GM18511 (cell line): ENCODE measurements at regions not wholly inside any gene's neighbourhood (a gene's known extent, or its start where the extent isn't known, plus 50 kb on each side); places are given as distances from the start of the nearest gene placed in this dataset.

ENCODE experiments used
- ATAC-seq: cut with Tn5 transposase; IDR thresholded peaks from one replicate; pipeline ENCODE4 v1.9.1; 2021; ENCODE audit warnings: mild to moderate bottlenecking, moderate library complexity; ENCODE audit not compliant: unreplicated experiment

DNA sequence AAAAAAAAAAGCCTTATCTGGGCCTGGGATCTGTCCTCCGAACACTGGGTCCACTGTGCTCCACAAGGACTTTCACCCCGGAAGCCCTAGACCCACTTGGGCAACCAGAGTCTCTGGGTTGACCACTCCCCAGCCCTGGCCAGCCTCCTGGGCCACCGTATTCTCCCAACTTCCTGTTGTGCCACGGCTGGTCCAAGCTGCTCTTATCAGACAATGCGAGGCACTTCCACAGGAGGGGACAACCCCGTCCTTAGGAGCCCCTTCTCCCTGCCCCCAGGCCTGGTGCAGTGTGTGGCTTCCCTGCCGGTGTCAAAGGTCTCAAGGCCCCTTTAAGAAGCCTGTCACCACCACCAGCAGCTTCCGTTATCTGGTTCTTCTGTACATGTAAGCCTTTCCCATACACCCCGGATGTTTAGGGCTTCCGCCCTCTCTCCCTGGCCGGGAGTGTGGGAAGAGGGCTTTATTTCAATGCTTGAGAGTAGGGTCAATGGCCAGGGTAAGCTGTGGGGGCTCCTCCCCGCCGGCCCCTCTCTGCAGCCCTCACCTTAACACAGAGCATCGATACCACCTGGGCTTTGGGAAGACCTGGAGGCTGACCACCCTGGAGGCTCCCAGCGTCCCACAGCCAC is 313.0 kb downstream of the SEC14L1 start:
- no peak for ATAC-seq

DNA sequence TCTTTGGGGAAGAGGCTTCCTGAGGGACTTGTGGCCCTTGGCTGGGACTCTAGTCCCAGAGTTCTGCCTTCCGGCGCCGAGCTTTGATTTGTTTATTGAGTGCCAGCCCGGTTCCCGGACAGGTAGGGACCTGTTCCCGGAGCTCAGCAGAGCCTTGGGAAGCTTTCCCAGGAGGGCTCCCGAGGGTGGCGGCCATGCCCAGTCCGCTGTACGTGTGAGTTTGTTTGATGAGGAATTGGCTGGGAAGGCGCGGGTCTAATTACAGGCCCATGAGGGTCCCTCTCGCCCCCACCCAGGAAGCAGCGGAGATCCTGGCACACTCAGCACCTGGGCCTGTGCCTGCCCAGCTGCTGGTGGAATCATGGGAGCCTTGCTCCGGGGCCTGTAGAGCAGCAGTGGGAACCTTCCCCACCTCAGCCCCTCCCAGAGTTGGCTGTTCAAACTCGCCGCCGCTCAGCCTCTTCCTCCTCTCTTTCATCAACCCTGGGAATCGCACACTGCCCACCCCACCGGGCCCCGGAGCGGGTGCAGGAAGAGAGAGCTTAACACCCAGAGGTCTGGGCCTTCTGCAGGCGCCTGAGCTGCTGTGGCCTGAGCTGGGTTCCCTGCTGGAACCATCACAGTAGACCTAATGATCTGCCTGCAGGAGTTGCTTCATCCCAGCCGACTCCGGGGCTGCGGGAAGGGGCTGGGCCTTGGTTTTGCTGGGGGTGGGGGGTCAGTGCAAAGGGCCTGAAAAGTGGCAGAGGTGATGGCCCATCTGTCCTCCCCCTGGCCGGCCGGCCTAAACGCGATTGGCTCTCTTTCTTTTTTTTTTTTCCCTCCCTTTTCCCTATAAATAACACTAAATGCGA is 313.7 kb downstream of the SEC14L1 start:
- ATAC-seq, result no peak

DNA sequence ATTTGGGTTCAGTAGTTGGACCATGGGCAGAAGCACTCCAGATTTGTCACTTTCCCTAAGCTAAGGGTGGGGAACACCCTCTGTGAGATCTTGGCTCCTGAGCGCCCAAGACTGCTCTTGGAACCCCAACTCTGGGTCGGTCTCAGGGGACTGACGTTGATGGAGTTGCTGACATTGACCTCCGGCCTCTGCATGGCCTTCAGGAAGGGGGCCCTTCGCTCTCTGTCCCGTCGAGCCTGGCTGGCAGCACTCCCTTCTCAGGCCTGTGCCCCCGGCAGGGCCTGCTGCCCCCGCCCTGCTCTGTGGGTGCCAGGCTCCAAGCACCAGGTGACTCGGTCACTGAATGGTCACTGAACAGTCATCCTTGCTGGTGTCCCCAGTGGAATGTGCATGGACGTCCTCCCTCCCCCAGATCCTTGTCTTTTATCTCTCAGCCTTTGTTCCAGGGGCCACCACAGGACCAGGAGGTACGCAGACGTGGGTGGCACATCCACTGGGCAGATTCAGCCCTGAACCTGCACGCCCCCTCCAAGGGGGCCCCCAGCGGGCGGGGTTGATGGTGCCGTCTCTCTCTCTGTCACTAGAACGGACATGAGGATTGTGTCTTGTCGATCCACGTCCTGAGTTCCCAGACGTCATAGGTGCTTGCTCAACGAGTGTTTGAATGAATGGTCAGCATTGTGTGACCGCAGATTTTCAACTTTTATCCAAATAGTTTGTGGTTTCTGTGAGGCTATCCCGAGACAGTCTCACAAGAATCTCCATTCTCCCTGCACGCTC is 314.5 kb downstream of the SEC14L1 start:
- ATAC-seq, result no peak

DNA sequence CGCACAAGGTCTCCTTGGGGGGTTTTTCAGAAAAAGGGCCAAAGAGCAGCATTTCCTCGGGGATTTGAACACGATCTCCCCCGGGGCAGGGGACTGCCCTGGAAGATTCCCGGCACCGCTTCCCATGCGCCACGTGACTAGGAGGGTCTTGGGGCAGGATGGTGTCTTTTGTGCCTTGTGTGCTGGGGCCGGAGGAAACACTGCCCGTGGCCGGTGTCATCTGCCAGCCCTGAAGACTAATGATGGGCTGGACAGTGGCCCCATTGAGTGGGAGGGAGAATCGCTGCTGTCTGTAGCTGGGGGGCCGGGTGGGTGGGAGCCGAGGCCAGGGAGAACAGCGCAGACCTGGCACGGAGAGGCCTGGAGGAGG is 315.1 kb downstream of the SEC14L1 start:
- ATAC-seq, result no peak

DNA sequence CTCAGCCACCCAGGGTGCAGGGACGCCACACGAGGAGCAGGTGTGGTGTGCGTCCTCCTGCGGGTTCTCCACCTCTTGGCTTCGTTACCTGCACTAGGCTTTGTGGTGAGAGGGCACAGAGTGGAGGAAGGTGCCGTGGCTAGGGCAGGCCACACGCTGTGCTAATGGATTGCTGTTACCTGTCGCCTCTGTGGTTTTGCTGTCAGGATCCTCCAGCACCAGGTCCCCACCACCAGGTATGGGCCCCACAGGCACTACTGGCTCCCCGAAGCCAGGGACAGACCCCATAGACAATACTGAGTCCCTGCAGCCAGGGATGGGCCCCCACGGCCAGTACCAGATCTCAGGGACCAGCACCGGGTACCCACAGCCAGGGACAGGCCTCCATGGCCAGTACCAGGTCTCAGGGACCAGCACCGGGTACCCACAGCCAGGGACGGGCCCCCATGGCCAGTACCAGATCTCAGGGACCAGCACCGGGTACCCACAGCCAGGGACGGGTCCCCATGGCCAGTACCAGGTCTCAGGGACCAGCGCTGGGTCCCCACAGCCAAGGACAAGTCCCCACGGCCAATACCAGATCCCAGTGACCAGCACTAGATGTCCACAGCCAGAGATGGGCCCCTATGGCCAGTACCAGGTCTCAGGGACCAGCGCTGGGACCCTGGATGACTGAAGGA is 315.6 kb downstream of the SEC14L1 start:
- ATAC-seq, result no peak

DNA sequence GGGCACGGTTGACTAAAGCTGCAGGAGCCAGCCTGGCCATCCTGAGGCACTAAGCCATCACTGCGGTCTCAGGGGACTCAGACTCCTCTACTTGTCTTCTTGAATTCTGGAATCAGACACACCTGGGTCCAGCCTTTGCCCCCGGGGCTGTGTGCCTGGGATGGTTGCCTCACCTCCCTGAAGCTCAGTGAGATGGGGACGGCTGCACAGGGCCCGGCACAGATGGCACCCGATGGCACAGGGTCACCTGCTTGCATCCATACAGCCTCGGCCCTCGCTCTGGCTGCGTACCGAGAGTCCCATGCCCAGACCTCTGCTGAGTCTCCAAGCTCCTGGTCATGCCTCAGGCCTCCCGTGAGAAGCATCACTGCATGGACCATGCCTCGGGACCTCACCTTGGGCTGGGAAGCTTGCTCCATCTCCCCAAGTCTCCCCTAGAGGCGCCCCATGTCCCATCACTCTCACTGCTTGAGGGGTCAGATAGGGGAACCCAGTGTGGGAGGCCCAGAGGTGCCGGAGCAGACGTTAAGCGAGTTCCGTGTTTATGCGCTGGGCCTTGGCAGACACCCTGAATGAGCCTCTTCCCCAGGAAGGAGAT is 316.3 kb downstream of the SEC14L1 start:
- ATAC-seq, result no peak

DNA sequence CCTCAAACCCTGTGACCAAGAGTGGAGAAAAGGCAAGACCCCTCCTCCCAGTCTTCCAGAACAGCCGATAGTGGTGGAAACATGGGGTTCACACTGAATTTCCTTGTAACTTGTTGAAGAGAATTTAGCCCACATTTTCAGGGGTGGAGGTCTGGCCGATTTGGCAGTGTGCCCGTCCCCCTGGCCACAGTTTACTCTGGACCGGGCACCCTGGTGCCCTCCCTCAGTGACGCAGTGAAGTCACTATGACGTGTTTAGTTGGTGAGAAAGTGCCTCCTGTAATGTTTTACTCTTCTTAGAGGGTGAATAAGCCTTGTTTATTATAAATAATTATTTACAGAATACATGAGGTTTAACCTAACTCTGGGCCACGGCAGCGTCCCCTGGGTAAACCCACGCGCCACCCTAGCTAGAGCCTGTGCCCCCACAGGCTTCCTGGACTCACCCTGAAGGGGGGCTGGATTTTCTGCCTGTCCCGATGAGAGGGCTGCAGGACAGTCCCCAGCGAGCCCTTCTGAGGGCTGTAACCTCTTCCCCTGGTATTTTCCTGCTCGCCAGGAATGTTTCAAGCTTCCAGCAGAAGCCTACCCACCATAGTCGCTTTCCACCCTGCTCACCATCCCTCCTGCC is 316.9 kb downstream of the SEC14L1 start:
- no peak for ATAC-seq

DNA sequence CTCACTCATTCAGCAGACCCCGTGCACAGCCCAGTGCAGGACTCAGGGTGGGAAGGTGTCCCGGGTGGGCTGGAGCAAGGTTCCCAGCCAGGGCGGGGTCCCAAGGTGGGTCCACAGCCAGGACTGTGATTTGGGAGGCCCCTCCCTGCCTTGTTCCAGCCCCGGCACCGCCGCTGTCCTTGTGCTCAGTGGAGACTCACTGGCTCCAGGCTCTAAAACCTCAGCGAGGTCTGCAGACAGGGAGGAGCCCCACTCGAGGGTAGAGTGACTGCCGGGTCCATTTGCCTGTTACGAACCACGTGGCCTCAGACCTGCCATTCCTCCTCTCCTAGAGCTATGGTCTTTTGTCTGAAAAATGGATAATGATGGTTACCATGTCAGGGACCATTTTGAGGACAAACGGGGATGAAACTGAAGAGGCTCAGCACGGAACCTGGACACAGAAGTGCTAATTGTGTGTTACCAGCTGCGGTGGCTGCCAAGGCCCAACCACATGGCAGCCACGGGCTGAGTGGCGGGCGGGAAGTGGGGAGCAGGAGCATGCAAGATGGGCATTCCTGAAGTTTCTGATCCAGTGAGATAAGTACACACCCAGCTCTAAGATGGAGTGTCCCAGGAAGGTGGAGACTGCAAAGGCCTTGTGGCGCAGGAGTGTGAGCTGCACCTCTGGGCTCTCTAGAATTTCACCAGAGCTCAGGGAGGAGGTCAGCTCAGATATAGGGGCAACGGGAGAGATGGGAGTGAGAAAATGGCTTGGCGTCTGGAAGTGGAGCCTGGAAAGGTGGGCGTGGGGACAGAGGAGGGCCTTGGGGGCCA is 317.6 kb downstream of the SEC14L1 start:
- no peak for ATAC-seq

DNA sequence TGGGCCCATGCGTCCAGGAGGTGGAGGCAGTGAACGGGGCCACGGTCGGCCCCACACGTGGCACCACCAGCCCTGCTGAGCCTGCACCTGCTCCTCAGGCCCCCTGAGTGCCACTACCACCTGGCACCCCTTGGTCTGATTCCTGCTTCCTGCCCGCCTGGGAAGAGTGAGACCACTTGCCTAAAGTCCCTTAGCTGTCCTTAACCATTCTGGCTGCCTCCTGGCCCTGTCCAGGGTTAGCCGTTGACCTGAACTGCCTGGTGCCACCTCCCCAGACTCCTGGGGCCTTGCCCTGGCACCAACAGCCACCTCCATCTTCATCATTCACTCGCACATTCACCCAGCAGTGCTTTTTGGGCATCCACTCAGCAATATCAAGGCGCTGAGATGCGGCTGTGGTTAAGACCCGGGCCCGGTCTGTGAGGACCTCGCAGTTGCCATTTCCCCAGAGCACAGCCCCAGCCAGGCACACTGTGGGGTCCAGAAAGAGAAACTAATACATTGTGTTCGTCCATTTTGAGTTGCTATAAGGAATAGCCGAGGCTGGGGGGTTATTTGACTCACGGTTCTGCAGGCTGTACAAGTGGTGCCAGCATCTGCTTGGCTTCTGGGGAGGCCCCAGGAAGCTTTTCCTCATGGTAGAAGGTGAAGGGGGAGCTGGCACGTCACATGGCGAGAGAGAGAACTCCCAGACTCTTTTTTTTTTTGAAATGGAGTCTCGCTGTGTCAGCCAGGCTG is 318.4 kb downstream of the SEC14L1 start:
- no peak for ATAC-seq

DNA sequence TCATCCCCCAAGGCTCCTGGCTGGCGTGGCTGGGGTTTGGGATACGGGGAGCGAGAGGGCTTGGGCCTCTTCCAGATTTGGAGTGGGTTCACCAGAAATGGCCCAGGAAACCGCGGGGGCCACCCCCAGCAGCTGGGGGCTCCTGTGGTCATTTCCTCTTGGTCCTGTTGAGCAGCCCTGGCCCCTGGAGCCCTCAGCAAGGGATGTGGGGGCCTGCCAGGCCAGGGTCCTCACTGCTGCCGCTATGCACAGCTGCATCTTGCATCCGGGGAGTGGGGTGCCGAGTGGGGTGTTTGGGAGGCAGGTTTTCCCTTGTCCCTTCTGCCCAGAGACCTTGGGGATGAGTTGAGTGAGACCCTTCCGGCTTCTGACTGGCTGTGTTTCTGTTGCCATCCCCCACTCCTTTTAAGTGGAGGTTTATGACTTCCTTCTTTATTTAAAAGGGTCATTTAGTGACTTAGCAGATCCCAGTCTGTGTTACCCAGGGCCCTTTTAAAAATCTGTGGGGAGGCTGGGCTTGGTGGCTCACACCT is 319.8 kb downstream of the SEC14L1 start:
- ATAC-seq, result no peak

DNA sequence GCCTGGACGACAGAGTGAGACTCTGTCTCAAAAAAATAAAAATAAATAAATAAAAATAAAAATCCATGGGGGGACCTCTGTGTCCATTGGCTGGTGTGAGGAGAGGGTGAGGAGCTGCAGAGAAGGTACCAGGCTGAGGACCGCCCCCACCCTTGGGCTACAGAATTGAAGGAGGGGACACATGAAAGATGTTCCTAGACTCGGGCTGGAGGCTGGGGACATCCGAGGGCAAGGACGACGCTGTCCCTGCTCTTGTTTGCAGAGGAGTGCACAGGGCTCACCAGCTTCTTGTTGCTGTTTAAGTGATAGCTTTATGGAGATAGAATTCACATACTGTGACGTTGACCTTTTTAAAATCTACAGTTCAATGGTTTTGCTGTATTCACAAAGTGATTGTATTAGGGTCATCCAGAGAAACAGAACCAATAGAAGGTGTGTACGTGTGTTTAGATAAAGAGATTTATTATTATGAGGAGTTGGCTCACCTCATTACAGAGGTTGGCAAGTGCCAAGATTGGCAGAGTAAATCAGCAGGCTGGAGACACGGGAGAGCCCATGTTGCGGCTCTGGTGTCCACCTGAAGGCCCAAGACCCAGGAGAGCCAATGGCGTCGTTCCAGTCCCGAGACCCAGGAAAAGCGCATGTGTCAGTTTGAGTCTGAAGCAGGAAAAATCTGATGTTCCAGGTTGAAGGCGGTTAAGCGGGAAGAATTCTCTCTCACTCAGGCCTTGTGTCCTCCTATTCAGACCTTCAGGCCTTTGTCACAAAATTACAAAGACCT is 320.7 kb downstream of the SEC14L1 start:
- no peak for ATAC-seq

DNA sequence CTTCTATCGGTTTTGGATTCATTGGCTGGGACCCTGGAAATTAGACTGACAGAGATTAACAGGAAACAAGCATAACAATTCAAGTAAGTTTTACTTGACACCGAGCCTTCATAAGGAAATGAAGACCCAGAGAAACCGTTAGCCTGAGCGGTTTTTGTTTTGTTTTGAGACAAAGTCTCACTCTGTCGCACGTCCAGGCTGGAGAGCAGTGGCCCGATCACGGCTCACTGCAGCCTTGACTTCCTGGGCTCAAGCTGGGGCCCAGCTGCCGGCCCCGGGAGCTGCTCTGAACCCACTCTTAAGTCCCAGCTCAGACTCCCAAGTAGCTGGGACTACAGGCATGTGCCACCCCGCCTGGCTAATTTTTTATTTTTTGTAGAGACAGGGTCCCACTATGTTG is 321.3 kb downstream of the SEC14L1 start:
- peak; percentile 42 for ATAC-seq

DNA sequence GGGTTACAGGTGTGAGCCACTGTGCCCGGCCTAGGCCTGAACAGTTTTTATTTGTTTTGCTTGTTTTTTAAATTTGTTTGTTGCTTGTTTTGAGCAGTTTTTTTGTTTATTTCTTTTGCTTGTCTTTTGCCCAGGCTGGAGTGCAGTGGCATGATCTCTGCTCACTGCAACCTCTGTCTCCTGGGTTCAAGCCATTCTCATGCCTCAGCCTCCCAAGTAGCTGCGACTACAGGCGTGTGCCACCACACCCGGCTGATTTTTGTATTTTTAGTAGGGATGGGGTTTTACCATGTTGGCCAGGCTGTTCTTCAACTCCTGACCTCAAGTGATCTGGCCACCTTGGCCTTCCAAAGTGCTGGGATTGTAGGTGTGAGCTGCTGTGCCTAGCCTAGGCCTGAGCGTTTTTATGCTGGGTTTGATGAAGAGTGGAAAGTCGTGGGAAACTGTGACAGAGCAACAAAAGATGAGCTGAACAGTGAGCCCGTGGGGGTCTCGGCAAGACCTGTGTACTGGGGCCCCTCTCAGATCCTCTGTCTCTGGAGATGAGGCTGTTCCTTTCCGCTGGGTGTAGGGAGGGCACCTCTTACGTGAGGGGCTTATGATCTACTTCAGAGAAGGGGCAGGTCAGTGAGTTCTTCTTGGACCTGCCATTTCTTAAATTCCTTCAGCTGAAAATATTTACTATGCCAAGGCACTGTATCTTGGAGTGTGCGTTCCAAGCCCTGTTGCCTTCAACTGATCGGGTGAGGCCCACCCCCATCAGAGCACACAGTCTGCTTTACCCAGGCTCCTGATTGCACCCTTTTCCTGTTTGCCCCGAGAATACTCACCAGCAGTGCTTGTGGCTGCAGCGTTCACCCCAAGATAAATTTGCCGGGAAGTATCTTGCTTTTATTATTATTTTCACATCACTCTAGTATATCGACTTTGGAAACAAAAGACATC is 322.1 kb downstream of the SEC14L1 start:
- ATAC-seq, result no peak

DNA sequence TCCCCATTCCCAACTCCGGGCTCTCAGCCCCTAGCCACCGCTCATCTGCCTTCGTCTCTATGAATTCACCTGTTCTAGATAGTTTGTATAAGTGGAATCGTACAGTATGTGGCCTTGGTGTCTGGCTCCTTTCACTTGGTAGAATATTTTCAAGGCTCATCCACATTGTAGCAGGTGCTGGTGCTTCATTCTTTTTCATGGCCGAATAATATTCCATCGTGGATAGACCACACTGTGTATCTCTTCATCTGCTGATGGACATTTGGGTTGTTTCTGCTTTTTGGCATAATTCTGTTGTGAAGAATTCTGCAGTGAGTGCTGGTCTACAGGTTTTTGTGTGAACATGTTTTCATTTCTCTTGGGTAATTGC is 324.2 kb downstream of the SEC14L1 start:
- ATAC-seq, result no peak

DNA sequence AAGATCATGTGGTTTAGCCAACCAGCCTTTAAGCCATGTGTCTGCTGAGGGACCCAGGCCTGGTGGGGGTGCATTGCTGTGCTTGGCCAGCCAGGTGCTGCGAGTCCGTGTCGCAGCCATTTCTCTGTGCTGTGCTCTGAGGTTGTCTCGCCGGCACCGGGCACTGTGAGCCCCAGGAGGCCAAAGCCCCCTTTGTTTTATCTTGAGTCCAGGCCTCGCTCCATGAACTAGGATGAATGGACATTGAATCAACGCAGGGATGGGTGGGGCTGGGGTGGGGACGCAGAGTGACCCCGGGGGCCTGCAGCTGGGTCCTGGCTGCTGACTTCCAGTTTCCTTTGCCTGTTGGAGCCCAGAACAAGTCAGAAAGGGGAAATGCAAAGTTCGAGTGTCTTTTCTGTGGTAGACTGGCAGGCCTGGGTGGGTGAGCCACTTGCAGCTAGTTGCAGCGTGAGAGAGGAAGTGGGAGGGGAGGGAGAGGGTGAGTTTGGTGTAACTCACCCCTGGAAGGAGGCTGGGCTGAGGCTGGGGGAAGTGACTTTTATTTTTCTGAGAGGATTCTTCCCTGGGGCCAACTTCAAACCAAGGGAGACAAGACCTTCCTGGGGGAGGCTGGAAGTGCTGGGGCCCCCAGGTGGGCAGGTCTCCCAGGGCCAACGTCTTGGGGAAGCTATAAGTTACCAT is 324.7 kb downstream of the SEC14L1 start:
- ATAC-seq, result peak; percentile 70

DNA sequence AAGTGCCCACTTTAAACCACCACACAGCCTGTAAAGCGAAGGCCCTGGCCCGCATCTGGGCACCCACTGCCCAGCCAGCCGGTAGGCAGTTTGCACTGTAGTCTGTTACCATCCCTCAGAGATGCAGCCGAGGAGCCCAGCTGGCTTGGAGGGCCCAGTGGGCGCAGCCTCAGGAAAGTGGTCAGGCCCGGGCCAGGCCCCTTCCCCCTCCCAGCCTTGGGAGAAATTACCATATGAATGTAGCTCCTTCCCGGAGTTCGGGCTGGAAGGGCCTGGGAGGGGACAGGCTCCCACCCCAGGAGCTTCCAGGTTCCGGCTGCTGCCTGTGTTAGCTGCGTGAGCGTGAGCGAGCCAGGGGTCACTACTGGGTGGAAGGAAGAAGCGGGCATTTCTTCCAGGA is 325.4 kb downstream of the SEC14L1 start:
- no peak for ATAC-seq
